Activated CD4-positive, alpha-beta T cell treated with anti-CD3 and anti-CD28 coated beads, Interleukin-2, amount 50 U/mL, for 48 hours (primary cell): ENCODE measurements at regions not wholly inside any gene's neighbourhood (a gene's known extent, or its start where the extent isn't known, plus 50 kb on each side); places are given as distances from the start of the nearest gene placed in this dataset.
"Not testable (repeated sequence)": the region's sequence is repeated elsewhere in the genome, so short reads cannot be mapped to it uniquely, and the experiment has no call there.

Source experiments
- DNase-seq, 2 experiments: peaks; one replicate each; pipeline ENCODE4 v3.0.0-alpha.2; 2020

DNA sequence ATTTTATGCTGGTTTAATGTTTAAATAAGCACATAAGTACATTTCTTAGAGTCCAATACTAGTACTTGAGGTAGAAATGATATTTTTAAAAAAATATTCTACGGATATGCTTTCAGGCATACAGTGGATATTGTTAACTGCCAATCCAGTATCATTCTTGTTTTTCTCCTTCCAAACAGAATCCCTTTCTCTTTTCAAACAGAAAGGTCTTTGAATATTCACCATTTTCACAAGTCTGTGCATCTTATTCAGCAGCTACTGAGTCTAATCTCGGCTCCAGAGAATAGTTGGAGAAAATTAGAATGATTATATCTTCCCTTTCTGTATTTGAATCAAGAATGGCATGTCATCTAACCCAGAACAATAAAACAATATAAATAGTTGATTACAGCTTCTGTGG, 174.5 kb downstream of the GOLGA6L6 start:
- DNase-seq, result no peak

DNA sequence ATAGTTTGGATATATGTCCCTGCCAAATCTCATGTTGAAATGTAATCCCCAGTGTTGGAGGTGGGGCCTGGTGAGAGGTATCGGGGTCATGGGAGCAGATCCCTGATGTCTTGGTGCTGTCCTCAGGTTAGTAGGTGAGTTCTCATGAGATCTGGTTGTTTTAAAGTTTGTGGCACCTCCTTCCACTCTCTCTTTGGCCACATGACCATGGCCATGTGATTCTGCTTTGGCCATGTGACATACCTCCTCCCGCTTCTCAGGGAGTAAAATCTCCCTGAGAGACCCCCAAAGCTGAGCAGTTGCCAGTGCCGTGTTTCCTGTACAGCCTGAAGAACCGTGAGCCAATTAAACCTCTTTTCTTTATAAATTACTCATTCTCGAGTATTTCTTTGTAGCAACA, 178.0 kb downstream of the GOLGA6L6 start:
- not testable (repeated sequence) for DNase-seq

DNA sequence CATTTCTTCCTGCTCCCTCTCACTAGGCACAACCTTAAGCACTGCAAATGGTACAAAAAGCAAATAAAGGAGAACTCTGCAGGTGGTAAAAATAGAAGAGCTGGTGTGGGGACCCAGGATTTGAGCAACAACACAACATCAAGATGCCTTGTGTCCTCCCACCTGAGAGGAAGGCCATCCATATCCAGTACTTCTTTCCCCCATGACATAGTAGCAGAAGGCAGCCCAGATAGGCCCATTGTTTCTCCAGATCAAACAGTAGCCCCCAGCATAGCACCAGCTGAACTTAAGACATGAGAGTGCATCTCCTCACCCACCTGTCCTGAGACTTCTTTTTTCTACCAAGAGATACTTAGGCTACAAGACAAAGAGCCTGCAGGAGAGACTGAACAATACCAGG, 180.5 kb downstream of the GOLGA6L6 start:
- no peak for DNase-seq

DNA sequence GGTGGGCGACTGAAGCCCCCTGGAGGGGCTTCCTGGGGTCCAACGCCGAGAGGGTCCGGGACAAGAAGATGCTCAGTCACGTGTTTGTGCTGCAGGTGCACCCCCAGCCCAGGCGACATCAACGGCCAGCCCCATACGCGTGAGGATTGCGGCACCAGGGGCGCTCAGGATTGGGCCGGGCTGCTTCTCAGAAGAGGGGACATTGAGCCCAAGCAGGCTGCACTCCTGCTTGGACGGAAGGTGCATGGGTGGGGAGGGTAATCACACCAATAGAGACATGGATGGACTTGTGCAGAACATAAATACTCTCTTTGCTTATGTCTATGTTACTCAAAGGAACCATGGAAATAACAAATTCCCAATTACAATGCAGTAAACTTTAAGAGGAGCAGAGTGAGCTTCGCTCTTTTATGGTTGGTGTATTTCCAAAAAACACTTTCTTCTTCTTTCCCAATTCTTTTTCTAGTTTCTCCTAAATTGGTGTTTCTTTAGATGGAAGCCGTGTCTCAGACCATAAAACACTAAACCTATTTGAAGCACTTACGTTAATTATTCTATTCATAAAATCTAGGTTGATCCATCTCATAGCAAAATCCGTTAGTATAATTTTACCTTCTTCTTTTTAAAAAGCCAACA, 182.7 kb downstream of the GOLGA6L6 start:
- DNase-seq, result no peak

DNA sequence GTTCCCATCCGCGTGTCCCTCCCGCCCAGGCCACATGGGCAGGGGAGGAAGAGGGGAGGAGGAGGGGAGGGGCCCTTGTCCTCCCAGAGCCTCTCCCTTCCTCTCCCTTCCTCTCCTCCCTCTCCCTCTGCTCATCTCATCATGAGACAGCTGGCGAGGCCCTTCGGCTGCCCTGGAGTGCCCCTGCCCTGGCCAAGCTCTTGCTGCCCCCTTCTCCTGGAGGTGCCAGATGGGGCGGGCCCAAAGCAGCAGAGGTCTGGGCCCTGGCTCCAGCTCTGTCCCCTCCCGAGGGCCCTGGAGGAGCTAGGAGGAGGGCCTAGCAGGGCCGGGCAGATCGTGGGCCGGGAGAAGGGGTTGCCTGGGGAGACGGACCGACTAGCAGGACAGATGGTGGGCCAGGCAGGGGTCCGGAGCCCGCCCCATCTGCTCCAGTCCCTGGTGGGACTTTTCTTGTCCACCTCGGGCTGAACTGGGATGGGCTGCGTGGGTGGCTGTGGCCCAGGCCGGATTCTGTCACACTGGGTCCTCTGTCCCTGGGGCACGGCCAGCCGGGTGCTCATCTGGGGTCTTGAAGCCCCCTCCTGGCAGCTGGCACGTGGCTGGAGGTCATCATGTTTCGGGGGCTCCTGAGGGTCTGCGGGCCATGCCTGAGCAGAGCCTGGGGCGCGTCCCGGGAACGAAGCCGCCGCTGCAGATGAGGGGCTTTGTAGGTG, 183.4 kb downstream of the GOLGA6L6 start:
- peak in 1 of 2 experiments; percentile 7 for DNase-seq

DNA sequence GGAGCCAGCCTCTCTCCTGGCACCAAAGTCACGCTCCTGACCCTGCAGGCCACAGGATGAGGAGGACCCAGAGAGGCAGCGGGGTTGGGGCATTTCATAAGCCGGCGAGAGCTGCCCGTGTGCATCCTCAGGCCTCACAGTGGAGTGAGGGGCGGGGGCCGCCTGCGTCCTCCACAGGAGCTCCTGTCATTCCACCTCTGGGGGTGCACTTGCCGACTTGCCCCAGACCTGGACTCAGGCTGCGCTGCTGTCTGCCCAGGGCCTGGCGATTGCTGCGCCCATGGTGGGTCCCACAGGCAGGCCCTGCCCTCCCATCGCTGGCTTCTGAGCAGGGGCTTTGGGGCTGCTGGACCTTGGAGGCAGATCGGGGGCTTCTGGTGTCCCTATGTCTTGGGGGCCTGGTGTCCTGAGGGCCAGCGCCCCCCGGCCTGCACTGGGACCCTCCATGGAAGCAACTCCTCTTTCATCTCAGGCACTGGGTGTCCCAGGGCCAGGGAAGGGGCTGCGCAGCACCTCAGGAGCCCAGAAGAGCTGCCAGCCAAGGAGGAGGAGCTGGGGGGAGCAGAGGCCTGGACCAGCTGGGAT, 184.0 kb downstream of the GOLGA6L6 start:
- peak in 1 of 2 experiments; percentile 5 for DNase-seq

DNA sequence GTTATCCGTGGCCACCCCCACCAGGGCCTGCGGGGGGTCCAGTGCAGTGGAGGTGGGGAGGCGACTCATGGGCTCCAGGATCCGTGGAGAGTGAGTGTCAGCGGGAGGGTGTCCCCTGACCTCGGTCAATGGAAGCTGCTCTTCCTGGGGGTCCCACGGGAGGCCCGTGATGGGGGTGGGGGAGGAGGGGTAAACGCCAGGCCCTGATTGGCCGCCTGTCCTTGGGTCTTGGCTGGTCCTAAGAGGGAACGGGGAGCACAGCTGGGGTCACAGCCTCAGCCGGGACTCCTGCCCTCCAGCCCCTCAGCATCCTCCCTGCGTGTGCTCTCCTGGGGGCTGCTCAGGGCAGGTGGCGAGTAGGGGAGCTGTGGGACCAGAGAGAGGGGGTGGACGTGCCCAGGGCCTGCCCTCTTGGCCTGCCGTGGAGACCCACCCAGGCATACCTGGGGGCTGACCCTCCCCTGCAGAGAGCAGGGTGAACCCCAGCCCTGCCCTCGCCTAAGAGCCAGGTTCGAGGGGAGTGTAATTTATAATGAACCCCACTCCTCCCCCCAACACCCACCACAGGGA, 184.6 kb downstream of the GOLGA6L6 start:
- no peak for DNase-seq

DNA sequence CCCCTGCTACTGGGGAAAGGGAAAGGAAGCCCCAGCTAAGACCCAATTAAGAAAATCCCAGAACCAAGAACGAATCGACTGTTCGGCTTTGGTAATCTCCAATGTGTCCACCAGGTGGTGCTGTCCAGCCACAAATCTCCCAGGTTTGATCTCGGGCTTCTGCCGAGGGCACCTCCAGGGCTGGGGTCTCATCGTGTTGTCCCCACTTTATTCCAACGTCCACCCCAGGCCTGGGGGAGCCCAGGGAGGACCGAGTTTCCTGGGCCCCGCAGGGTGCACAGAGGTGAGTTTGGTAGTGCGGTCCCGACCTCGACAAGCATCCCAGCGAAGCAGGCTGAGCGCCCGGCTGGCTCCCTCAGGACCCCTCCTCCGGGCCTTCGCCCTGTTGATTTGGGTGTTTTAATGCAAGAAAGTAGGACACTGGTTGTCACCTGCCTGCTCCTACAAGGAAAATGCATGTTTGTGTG, 185.1 kb downstream of the GOLGA6L6 start:
- DNase-seq, result peak; percentile 87 to 90

DNA sequence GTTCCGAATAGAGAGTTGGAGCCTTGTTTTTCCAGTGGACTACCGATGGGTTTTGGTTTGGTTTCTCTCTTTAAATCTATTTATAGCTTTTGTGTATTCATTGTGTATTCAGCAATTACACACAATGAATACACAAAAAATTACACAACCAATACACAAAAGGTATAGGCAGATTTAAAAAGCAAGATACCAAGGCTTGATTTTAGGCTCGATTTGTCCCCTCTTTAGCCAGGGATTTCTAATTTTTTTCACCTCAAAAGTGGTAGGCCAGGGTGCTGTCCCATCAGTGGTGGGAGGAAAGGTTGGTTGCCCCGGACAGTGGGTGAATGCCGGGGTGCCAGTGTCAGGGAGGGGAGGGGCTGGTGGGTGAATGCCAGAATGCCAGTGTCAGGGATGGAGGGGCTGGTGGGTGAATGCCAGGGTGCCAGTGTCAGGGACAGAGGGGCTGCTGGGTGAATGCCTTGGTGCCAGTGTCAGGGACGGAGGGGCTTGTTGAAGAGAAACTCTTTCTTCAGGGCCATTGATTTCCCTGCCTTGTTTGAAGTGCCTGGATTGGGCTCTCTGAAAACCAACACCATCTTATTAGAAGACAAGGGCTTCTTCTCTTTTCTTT, 186.2 kb downstream of the GOLGA6L6 start:
- no peak for DNase-seq

DNA sequence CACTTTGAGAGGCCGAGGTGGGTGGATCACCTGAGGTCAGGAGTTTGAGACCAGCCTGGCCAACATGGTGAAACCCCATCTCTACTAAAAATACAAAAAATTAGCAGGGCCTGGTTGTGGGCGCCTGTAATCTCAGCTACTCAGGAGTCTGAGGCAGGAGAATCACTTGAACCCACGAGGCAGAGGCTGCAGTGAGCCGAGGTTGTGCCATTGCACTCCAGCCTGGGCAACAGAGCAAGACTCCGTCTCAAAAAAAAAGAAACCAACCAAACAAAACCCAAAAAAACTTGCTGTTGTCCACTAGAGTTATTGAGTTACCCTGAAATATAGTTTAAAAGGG, 186.7 kb downstream of the GOLGA6L6 start:
- DNase-seq, result not testable (repeated sequence)

DNA sequence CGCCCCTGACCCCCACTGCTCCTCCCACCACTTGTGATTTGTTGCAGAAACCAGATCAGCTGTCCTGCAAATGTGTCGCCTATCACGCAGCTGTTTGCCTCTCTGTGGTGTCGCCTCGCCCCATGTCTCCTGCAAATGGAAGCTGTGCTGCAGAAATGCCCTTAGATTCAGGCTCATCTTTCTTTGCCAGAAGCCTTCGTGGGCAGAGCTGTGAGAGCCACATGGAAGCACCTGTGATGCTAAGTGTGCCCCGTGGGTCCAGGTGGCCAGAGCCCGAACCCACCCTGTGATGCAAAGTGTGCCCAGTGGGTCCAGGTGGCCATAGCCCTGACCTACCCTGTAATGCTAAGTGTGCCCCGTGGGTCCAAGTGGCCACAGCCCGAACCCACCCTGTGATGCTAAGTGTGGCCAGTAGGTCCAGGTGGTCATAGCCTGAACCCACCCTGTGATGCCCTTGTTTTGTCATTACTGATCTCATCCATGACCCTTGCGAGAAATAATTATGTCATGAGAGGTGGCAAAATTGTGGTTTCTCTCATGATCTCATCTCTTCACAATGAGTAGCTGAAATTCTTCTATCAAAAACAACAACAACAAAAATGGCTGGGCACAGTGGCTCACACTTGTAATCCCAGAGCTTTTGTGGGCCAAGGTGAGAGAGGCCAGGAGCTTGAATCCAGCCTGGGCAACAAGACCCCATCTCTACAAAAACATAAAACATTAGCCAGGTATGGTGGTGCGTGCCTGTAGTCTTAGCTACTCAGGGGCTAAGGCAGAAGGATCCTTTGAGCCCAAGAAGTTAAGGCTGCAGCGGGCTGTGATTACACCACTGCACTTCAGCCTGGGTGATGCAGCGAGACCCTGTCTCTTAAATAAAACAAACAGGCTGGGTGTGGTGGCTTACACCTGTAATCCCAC, 187.4 kb downstream of the GOLGA6L6 start:
- peak in 1 of 2 experiments; percentile 6 for DNase-seq

DNA sequence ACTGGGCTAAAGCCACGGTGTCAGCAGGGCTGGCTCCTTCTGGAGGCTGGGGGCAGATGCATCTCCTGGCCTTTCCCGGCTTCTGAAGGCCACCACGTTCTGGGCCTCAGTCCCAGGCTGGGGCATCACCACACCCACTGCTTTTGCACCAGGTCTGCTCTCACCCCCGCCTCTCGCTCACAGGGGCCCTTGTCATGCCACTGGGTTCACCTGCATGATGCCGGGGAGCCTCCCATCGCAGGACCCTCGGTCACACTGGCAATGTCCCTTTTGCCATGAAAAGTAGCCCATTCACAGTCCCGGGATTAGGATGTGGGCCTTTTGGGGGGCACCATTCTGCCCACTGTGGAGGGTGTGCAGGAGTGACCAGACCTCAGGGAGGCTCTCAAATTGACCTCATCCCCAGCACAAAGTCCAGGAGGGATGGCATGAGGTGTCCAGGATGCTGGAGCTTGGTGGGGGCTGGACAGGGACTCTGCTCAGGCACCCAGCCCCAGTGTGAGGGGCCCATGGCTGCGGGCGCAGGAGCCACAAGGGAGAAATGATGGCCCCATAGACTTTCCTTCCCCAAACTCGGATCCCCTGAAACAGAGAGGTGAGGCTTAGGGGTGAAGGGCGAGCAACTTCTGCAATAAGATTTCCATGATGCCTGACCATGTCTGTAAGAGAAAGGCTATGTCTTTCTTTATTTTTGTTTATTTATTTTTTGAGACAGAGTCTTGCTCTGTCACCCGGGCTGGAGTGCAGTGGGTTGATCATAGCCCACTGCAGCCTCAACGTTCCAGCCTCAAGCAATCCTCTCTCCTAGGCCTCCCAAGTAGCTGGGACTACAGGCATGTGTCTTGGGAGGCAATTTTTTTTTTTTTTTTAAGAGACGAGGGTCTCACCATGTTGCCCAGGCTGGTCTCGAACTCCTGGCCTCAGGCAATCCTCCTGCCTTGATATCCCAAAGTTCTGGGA, 189.1 kb downstream of the GOLGA6L6 start:
- DNase-seq, result no peak

DNA sequence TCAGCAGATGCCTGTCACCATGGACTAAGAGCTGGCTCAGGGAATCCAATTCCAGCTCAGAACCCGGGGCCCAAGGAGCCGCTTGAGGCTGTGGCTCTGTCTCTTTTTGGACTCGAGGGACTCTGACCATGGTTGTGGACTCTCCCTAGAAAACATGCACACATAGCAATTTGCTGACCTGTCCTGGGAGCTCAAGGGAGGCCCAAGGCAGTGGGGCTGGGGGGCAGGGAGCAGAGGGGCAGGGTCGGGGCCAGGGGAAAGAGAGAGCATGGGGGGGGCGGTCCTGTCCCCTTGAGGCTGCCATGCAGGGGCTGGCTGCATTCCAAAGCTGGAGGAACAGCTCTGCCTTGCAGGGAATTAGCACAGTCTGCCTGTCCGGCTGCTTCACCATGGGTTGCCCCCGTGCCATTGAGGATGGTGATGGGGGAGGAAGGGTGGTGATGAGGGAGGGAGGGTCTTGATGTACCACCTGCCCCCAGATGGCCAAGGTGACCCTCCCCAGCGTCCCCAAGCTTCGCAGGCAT, 190.1 kb downstream of the GOLGA6L6 start:
- no peak for DNase-seq

DNA sequence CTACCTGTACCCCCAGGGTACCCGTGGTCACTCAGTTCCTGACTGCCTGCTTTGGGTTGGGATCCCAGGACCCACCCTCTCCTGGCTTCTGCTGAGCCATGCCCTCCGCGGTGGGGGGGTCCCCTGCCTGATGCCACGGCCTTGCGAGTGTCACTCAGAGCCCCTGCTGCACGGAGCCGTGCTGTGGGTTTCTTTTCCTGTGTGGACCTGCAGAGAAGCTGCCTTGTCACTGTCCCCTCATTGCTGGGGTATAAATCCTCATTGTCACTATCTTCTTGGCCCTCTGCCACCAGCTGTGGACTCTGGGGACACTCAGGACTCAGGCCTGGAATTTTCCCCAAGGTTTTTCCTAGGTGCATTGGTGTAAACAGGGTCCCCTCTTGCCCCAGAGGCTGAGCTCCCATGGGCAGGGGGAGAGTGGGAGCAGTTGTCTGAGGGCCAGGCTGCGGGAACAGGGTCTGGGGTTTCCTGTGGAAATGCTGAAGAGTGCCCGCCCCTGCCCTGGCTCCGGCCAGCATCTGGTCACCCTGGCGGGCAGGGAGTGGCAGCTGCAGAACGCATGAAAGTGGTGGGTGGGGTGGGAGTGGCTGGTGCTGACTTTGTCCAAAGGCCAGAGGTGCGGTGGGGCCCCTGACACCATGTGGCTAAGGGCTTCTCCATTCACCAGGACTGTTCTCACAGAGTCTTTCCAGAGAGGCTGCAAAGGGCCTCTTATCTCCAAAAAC, 191.7 kb downstream of the GOLGA6L6 start:
- DNase-seq, result peak in 1 of 2 experiments; percentile 5

DNA sequence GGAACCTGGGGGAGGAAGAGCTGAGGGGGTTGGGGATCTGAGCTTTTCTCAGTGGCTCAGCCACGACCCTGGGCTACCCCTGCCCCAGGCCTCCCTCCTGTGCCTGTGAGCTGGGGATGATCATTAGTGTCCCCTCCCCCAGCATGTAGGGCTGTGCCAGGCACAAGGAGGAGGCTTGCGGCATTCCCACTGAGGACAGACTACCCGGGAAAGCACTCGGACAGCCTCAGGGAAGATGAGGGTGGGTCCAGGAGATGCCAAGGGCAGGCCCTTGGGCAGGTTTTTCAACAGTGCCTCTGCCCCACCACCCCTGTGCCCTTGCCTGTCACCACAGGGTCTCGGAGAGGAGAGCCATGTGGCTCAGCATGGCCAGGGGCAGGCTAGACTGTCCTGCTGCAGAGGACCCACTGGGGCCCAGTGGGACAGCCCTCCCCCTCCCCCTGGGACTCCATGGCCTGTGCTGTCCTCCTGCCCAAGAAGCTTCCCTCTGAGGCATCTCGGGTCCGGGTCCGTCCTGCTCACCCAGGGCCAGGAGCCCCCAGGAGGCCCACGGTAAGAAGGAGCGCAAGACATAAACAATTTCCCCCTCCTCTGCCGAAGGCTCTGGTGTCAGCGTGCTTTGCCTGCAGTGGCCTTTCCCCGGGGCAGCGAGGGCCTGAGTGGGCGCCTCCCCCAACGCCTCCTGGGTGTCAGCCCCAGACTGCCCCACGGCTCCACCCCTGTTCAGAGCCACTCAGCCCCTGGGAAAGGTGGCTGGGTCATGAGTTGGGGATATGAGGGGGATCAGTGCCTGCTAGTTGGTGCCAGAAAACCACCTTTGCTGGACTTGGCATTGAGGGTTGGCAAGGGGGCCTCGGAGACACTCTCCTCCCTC, 192.5 kb downstream of the GOLGA6L6 start:
- no peak for DNase-seq

DNA sequence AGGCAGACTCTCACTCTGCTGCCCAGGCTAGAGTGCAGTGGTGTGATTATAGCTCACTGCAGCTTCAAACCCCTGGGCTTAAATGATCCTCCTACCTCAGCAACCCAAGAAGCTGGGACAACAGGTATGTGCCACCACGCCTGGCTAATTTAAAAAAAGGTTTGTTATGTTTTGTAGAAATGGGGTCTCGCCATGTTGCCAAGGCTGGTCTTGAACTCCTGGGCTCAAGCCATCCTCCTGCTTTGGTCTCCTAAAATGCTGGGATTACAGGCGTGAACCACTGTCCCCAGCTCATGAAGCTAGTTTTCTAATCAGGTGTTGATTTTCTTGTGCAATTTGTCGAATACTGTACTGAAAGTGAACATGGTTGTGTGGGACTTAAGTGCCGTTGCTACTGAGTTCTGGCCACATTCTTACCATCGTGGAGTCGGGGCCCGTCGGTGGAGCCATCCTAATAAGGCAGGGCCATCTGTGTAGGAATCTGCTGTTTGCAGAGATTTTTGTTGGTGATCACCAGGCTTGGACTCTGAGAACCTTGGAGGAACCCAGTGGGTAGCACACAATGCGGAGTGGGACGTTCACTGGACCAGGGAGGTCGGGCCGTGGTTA, 193.2 kb downstream of the GOLGA6L6 start:
- no peak for DNase-seq

DNA sequence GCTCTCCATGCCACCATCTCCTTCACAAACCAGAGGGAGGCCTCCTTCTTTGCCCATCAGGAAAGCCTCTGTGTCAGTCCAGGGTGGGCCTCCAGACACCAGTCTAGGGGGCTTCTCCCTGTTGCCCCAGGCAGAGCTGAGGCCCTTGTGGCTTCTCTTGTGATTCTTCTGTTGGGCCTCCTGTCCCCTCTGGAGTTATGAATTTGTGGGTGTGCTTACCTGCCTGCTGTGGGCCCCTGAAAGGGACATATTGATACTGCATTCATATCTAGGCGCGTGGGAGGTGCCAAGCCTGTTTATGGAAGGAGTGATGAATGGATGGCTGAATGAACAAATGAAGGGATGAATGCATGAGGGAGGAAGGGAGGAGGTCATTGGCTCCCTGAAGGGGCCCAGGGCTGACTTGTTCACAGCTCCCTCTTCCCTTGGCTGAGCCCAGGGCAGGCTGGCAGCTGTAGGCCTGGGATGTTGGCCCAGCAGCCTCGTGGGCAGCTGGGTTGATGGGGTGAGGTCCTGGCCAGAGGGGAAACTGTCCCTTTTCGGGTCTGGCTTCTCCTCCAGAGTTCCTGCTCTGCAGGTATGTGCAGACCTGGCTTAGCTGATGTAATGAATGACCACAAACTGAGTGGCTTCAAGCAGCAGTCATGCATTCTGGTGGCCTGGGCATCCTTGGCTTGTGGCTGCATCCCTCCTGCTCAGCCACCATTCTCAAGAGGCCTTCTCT, 195.4 kb downstream of the GOLGA6L6 start:
- DNase-seq, result no peak

DNA sequence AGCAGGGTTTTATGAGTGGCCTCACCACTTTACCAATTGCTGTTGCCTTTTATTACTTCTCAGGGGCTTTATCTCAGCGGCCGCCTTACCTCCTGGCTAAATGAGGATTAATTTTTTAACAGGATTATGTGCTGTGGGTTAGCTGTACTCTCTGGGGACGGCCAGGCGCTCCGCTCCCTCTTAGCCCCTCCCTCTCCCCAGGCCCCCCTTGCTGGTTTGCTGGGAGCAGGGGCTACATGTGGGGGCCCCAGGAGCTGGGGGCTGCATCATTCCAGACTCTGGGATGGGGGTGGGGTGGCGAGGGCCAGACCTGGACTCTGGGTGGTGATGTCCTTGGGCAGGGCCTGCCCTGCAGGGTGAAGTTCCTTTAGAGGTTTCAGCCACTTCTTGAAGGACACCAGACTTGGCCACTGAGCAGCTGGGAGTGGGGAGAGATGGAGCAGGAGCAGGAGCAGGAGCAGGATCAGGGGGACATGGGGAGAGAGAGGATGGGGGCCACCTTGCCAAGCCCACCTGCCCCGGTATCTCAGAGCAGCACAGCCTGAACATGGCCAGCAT, 196.1 kb downstream of the GOLGA6L6 start:
- DNase-seq, result no peak
